Liver (tissue), 7 donors: ENCODE measurements at regions not wholly inside any gene's neighbourhood (a gene's known extent, or its start where the extent isn't known, plus 50 kb on each side); places are given as distances from the start of the nearest gene placed in this dataset.
"Not testable (repeated sequence)": the region's sequence is repeated elsewhere in the genome, so short reads cannot be mapped to it uniquely, and the experiment has no call there.

Experiments used
- DNase-seq: peaks from one replicate; pipeline ENCODE4 v3.0.0-alpha.2; 2017; ENCODE audit warnings: low spot score
- H3K27ac ChIP-seq, 2 donors: one replicate each; pipeline ENCODE4 v1.7.0; 2013; ENCODE audit warnings: inconsistent platforms in 2 of 2, low read length in 2 of 2, control low read depth in 1 of 2, low read depth in 1 of 2, mild to moderate bottlenecking in 1 of 2
- H3K27me3 ChIP-seq, 4 donors: one replicate each; pipeline versions ENCODE4 v1.6.1 to v1.7.0; 2013; ENCODE audit warnings: low read length in 3 of 4, inconsistent platforms in 1 of 4, mild to moderate bottlenecking in 1 of 4, moderate library complexity in 1 of 4; ENCODE audit not compliant: control insufficient read depth in 4 of 4, insufficient read depth in 4 of 4
- H3K36me3 ChIP-seq, 4 donors: one replicate each; pipeline versions ENCODE4 v1.6.1 to v1.7.0; 2013; ENCODE audit warnings: low read length in 3 of 4, mild to moderate bottlenecking in 3 of 4, low read depth in 1 of 4, moderate library complexity in 1 of 4; ENCODE audit not compliant: control insufficient read depth in 4 of 4, insufficient read depth in 3 of 4
- H3K4me1 ChIP-seq, 4 donors: one replicate each; pipeline versions ENCODE4 v1.6.1 to v1.7.0; 2013; ENCODE audit warnings: low read length in 3 of 4, mild to moderate bottlenecking in 3 of 4, moderate library complexity in 1 of 4; ENCODE audit not compliant: control insufficient read depth in 4 of 4, insufficient read depth in 4 of 4
- H3K4me3 ChIP-seq, 3 donors: one replicate each; pipeline versions ENCODE4 v1.6.1 to v1.7.0; 2013; ENCODE audit warnings: low read length in 3 of 3, control low read depth in 1 of 3, low read depth in 1 of 3, mild to moderate bottlenecking in 1 of 3
- H3K9ac ChIP-seq, 2 donors: one replicate each; pipeline ENCODE4 v1.7.0; 2013; ENCODE audit warnings: low read length in 2 of 2, mild to moderate bottlenecking in 2 of 2, moderate library complexity in 2 of 2, control low read depth in 1 of 2, low read depth in 1 of 2
- H3K9me3 ChIP-seq, 4 donors: one replicate each; pipeline versions ENCODE4 v1.6.1 to v1.7.0; 2013; ENCODE audit warnings: low read length in 3 of 4; ENCODE audit not compliant: control insufficient read depth in 4 of 4
- EGR1 ChIP-seq, 2 donors: IDR thresholded peaks; 2 replicates each; pipeline ENCODE4 v1.6.1; 2016 to 2018; ENCODE audit warnings: antibody characterized with exemption in 2 of 2, low read depth in 2 of 2
- FOXA1 ChIP-seq: IDR thresholded peaks from 2 replicates; pipeline ENCODE4 v1.6.1; 2016; ENCODE audit warnings: antibody characterized with exemption
- FOXA2 ChIP-seq: IDR thresholded peaks from 2 replicates; pipeline ENCODE4 v1.6.1; 2016; ENCODE audit warnings: antibody characterized with exemption
- GABPA ChIP-seq, 2 donors: IDR thresholded peaks in 1 of 2; conservative IDR thresholded peaks in 1 of 2; 2 replicates each; pipeline ENCODE4 v1.6.1; 2016; ENCODE audit warnings: antibody characterized with exemption in 2 of 2, mild to moderate bottlenecking in 1 of 2, moderate library complexity in 1 of 2
- HNF4A ChIP-seq, 2 donors: conservative IDR thresholded peaks; 2 replicates each; pipeline ENCODE4 v1.6.1; 2016; ENCODE audit warnings: antibody characterized with exemption in 2 of 2, mild to moderate bottlenecking in 2 of 2
- HNF4G ChIP-seq: IDR thresholded peaks from 2 replicates; pipeline ENCODE4 v1.6.1; 2016; ENCODE audit warnings: antibody characterized with exemption
- RAD21 ChIP-seq, 2 donors: IDR thresholded peaks; 2 replicates each; pipeline ENCODE4 v1.6.1; 2016; ENCODE audit warnings: antibody characterized with exemption in 2 of 2, mild to moderate bottlenecking in 2 of 2
- RXRA ChIP-seq, 2 donors: IDR thresholded peaks; 2 replicates each; pipeline ENCODE4 v1.6.1; 2017 to 2018; ENCODE audit warnings: antibody characterized with exemption in 2 of 2, mild to moderate bottlenecking in 1 of 2
- SP1 ChIP-seq: IDR thresholded peaks from 2 replicates; pipeline ENCODE4 v1.6.1; 2018; ENCODE audit warnings: antibody characterized with exemption, mild to moderate bottlenecking
- WGBS: extraction: QIAGEN DNeasy Blood & Tissue Kit; methylation state at CpG from one replicate; pipeline ENCODE4 v1.1.7; 2013; 5-methylcytosine and 5-hydroxymethylcytosine counted together
- TF ChIP-seq, protein P1 (sequence below): IDR thresholded peaks from 2 replicates; pipeline ENCODE4 v1.6.1; 2016; ENCODE audit warnings: antibody characterized with exemption, mild to moderate bottlenecking
- donor health status: healthy.
- donor health status: healthy.
- donor health status: healthy.
- donor health status: healthy.

DNA sequence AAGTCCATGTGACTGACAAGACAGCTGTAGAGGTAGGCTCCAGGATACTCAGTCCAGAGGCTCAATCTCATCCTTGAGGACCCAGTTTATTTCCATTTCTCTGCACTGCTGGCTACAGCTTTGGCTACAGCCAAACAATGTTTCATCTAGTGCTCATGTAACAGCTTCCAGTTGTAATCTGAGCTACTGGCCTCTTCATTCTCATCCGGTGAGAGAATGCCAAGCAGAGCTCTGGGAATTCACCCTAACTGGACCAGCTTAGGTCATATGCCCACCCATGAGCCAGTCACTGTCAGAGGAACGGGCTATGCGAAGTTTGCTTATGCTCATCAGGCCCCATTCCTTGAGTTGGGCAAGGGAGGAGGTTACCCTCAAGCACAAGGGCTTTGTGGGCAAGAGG is 192.9 kb downstream of the EVX1 start:
- H3K27ac ChIP-seq, result no peak overlapping the region
- no peaks in the 10 kb centered on the region for H3K27me3 ChIP-seq
- TF ChIP-seq RAD21 (IDR thresholded peaks at IDR 0.05) (no peak), GABPA (IDR thresholded peaks at IDR 0.05 in 1 of 2, conservative IDR thresholded peaks at IDR 0.05 in 1 of 2) (no peak), SP1 (no peak), EGR1 (IDR thresholded peaks at IDR 0.05; ENCODE audit: low read depth in 2 of 2) (no peak)
- TF ChIP-seq, protein P1, sequence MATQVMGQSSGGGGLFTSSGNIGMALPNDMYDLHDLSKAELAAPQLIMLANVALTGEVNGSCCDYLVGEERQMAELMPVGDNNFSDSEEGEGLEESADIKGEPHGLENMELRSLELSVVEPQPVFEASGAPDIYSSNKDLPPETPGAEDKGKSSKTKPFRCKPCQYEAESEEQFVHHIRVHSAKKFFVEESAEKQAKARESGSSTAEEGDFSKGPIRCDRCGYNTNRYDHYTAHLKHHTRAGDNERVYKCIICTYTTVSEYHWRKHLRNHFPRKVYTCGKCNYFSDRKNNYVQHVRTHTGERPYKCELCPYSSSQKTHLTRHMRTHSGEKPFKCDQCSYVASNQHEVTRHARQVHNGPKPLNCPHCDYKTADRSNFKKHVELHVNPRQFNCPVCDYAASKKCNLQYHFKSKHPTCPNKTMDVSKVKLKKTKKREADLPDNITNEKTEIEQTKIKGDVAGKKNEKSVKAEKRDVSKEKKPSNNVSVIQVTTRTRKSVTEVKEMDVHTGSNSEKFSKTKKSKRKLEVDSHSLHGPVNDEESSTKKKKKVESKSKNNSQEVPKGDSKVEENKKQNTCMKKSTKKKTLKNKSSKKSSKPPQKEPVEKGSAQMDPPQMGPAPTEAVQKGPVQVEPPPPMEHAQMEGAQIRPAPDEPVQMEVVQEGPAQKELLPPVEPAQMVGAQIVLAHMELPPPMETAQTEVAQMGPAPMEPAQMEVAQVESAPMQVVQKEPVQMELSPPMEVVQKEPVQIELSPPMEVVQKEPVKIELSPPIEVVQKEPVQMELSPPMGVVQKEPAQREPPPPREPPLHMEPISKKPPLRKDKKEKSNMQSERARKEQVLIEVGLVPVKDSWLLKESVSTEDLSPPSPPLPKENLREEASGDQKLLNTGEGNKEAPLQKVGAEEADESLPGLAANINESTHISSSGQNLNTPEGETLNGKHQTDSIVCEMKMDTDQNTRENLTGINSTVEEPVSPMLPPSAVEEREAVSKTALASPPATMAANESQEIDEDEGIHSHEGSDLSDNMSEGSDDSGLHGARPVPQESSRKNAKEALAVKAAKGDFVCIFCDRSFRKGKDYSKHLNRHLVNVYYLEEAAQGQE, result no peak
- no peak overlapping the region for H3K4me3 ChIP-seq
- no peak for DNase-seq
- H3K4me1 ChIP-seq, result peaks cover 0 to 8% (median 2%) of the 10 kb centered on the region in 4 donors
- no peaks in the 10 kb centered on the region for H3K9me3 ChIP-seq
- 62% methylated on average over 3 of the region's 3 CpGs for WGBS
- no peak overlapping the region for H3K9ac ChIP-seq
- H3K36me3 ChIP-seq, result no peaks in the 10 kb centered on the region

- Histone ChIP-seq H3K4me1 (peaks cover 0 to 8% (median 2%) of the 10 kb centered on the region in 4 donors), H3K27me3 (no peaks in the 10 kb centered on the region), H3K36me3 (no peaks in the 10 kb centered on the region), H3K4me3 (no peak overlapping the region), H3K27ac (no peak overlapping the region), H3K9ac (no peak overlapping the region), H3K9me3 (no peaks in the 10 kb centered on the region)
- WGBS, result 34% methylated on average over 6 of the region's 6 CpGs
- DNase-seq, result no peak
- TF ChIP-seq RXRA (IDR thresholded peaks at IDR 0.05) (peak in 1 of 2 donors; percentile 10), FOXA1 (no peak), HNF4A (conservative IDR thresholded peaks at IDR 0.05) (peak; percentile 6 to 26), FOXA2 (peak; percentile 7)
Measured at GRCh38 chr7:27438881-27439589, 196.4 kb downstream of the EVX1 start.

- TF ChIP-seq HNF4G, result no peak
- Histone ChIP-seq H3K9ac (no peak overlapping the region), H3K27ac (no peak overlapping the region), H3K36me3 (no peaks in the 10 kb centered on the region), H3K4me1 (peaks cover 0 to 8% (median 2%) of the 10 kb centered on the region in 4 donors), H3K27me3 (no peaks in the 10 kb centered on the region), H3K4me3 (no peak overlapping the region), H3K9me3 (no peaks in the 10 kb centered on the region)
- DNase-seq, result no peak
Measured at GRCh38 chr7:27442455-27442854, 199.9 kb downstream of the EVX1 start.

- not testable (repeated sequence) for H3K36me3 ChIP-seq, H3K4me3 ChIP-seq, H3K9ac ChIP-seq, H3K27me3 ChIP-seq, H3K9me3 ChIP-seq, H3K27ac ChIP-seq, H3K4me1 ChIP-seq, DNase-seq
- 40% methylated on average over 8 of the region's 8 CpGs for WGBS
Measured at GRCh38 chr7:27449046-27449445, 206.4 kb downstream of the EVX1 start.
